ENCODE measurements at regions not wholly inside any gene's neighbourhood (a gene's known extent, or its start where the extent isn't known, plus 50 kb on each side); places are given as distances from the start of the nearest gene placed in this dataset.
"Not testable (repeated sequence)": the region's sequence is repeated elsewhere in the genome, so short reads cannot be mapped to it uniquely, and the experiment has no call there.

DNA sequence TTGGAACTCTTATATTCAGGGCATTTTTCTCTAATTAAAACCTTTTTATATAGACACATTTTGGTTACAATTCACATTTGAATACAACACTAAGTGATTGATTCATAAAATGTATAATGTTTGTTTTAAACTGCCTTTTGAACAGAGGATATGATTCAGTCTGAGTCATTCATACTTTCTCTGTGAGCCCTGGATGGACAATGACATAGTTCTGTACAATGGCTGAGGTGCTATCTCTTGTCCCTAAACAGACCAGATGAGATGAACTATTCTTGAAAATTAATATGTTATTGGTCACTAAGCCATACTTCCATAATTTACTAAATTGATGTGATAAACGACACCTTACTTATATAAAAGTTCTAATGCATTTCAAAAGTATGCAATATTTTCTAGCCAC is 199.7 kb upstream of the ATXN7L3B start:
- H3K9me3 ChIP-seq (ENCODE audit: control insufficient read depth, insufficient read depth, low read length): no peaks in the 10 kb centered on the region
- H3K9ac ChIP-seq (ENCODE audit: low read depth, low read length): no peak overlapping the region
- H3K4me1 ChIP-seq (ENCODE audit: insufficient read depth, low read length): no peaks in the 10 kb centered on the region; the same call in 1 of the 2 replicates
- no peaks in the 10 kb centered on the region for H3K36me3 ChIP-seq (ENCODE audit: insufficient read depth, low read length)

DNA sequence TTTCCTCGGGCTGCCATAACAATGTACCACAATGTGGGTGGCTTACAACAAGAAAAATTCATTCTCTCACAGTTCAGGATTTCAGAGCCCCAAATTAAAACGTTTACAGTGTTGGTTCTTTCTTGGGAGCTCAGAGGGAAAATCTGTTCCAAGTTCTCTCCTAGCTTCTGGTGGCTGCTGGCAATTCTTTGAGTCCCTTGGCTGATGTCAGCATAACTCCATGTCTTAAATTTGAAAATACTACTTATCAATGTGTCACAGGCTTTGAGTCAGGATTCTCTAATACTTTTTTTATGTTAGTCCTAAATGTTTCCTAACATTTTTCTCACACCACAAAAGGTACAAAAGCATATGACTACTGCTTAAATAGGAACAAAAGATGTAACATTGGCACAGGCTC is 198.4 kb upstream of the ATXN7L3B start:
- no peak overlapping the region for H3K9ac ChIP-seq (ENCODE audit: low read depth, low read length)
- H3K9me3 ChIP-seq (ENCODE audit: control insufficient read depth, insufficient read depth, low read length): no peaks in the 10 kb centered on the region
- H3K4me1 ChIP-seq (ENCODE audit: insufficient read depth, low read length): no peaks in the 10 kb centered on the region; the same call in 1 of the 2 replicates
- H3K36me3 ChIP-seq (ENCODE audit: insufficient read depth, low read length): no peaks in the 10 kb centered on the region

DNA sequence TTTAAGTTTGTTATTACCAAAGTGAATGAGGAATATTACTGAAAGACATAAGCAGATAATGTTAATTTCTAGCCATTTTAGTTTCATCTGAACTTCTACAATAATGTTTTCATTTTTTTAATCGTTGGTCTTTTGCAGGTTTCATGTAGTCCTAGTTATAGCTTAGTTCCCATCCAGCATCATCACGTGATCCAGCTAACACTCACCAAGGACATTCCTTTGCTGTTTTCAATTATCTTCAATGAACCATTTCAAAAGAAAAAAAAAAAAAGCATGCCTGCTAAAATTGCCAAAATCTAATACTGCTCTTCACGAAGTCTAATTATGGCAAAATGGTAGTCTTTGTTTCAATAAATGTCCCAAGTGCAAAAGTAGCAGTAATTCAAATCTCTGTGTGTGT is 187.7 kb upstream of the ATXN7L3B start:
- no peaks in the 10 kb centered on the region for H3K4me1 ChIP-seq (ENCODE audit: insufficient read depth, low read length)
- H3K9me3 ChIP-seq (ENCODE audit: control insufficient read depth, insufficient read depth, low read length): no peaks in the 10 kb centered on the region
- H3K36me3 ChIP-seq (ENCODE audit: insufficient read depth, low read length): no peaks in the 10 kb centered on the region
- H3K9ac ChIP-seq (ENCODE audit: low read depth, low read length): no peak overlapping the region

- Histone ChIP-seq H3K4me1 (ENCODE audit: insufficient read depth, low read length) (no peaks in the 10 kb centered on the region), H3K9ac (ENCODE audit: low read depth, low read length) (no peak overlapping the region), H3K36me3 (ENCODE audit: insufficient read depth, low read length) (no peaks in the 10 kb centered on the region), H3K9me3 (ENCODE audit: control insufficient read depth, insufficient read depth, low read length) (no peaks in the 10 kb centered on the region)
Observed at GRCh38 chr12:74365178-74365964, 172.3 kb upstream of the ATXN7L3B start.

GRCh38 chr12:74370608-74371216 is 166.9 kb upstream of the ATXN7L3B start:
- no peaks in the 10 kb centered on the region for H3K9me3 ChIP-seq (ENCODE audit: control insufficient read depth, insufficient read depth, low read length)
- no peak overlapping the region for H3K9ac ChIP-seq (ENCODE audit: low read depth, low read length)

GRCh38 chr12:74379114-74379513 is 158.5 kb upstream of the ATXN7L3B start:
- Histone ChIP-seq H3K9ac (ENCODE audit: low read depth, low read length) (no peak overlapping the region), H3K36me3 (ENCODE audit: insufficient read depth, low read length) (no peaks in the 10 kb centered on the region), H3K4me1 (ENCODE audit: insufficient read depth, low read length) (no peaks in the 10 kb centered on the region), H3K9me3 (ENCODE audit: control insufficient read depth, insufficient read depth, low read length) (no peaks in the 10 kb centered on the region)

More at GRCh38 chr12:74370608-74371216, 166.9 kb upstream of the ATXN7L3B start:
- Histone ChIP-seq H3K36me3 (ENCODE audit: insufficient read depth, low read length) (no peaks in the 10 kb centered on the region), H3K4me1 (ENCODE audit: insufficient read depth, low read length) (no peaks in the 10 kb centered on the region)

DNA sequence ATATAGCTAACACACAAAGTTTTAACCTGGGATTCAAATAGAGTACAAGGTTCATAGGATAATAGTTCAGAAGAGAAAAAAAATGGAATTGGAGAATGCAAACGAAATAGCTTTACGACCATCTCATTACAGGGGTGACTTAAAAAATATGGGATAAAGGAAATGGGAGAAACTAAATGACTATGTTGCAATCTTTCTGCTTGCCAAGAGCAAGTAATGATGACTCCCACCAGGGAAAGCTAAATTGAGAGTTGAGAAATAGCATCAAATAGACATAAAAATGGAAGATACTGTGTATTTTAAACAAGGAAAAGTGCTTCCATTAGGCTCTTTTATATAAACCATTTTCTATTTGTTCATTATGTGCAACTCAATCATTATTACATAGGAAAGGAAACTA is 155.7 kb upstream of the ATXN7L3B start:
- H3K9me3 ChIP-seq (ENCODE audit: control insufficient read depth, insufficient read depth, low read length): no peaks in the 10 kb centered on the region; the same call in 1 of the 2 replicates
- no peaks in the 10 kb centered on the region for H3K36me3 ChIP-seq (ENCODE audit: insufficient read depth, low read length)
- H3K4me1 ChIP-seq (ENCODE audit: insufficient read depth, low read length): no peaks in the 10 kb centered on the region
- no peak overlapping the region for H3K9ac ChIP-seq (ENCODE audit: low read depth, low read length)

- Histone ChIP-seq H3K9ac (ENCODE audit: low read depth, low read length) (no peak overlapping the region), H3K36me3 (ENCODE audit: insufficient read depth, low read length) (no peaks in the 10 kb centered on the region), H3K9me3 (ENCODE audit: control insufficient read depth, insufficient read depth, low read length) (no peaks in the 10 kb centered on the region; the same call in 1 of the 2 replicates), H3K4me1 (ENCODE audit: insufficient read depth, low read length) (no peaks in the 10 kb centered on the region)
Observed at GRCh38 chr12:74382983-74383382, 154.7 kb upstream of the ATXN7L3B start.

- H3K9me3 ChIP-seq (ENCODE audit: control insufficient read depth, insufficient read depth, low read length): peaks cover 3% of the 10 kb centered on the region
- no peaks in the 10 kb centered on the region for H3K4me1 ChIP-seq (ENCODE audit: insufficient read depth, low read length)
- H3K36me3 ChIP-seq (ENCODE audit: insufficient read depth, low read length): no peaks in the 10 kb centered on the region
- H3K9ac ChIP-seq (ENCODE audit: low read depth, low read length): no peak overlapping the region
Observed at GRCh38 chr12:74391283-74391682, 146.4 kb upstream of the ATXN7L3B start.

DNA sequence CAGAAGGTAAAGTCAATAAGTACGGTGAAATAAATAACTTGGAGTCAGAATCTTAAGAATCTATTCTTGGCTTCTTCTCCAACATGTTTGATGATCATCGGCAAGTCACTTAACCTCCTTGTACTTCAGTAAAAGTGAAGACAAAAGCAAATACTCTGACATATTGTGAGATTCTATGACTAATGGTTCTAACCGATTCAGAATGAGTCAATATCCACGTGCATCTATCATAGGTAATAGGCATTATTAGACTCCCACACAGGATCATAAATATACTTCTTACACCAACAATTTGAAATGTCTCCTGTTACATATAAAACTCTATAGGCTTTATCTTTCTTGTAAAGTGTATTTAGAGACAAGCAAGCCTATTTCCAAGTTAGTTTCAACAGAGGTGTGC is 144.4 kb upstream of the ATXN7L3B start:
- Histone ChIP-seq H3K36me3 (ENCODE audit: insufficient read depth, low read length) (no peaks in the 10 kb centered on the region), H3K4me1 (ENCODE audit: insufficient read depth, low read length) (no peaks in the 10 kb centered on the region), H3K9me3 (ENCODE audit: control insufficient read depth, insufficient read depth, low read length) (peaks cover 3% of the 10 kb centered on the region), H3K9ac (ENCODE audit: low read depth, low read length) (no peak overlapping the region)

DNA sequence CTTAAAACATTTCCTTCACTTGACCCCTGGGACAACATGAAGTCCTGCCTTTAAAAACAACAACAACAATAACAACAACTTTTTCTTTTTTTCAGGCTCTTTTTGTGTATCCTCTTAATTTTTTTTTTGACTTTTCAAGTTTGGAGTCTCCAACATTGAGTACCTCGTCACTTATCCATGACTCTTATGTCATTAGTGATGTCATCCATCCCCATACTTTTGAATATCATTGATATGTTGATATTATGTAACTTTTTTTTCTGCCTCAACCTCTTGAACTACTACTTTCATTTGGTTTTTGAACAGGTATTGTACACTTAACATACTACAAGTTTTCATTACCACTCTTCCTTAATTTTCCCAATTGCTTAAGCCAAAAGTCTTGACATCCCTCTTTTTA is 143.0 kb upstream of the ATXN7L3B start:
- Histone ChIP-seq H3K4me1 (ENCODE audit: insufficient read depth, low read length) (no peaks in the 10 kb centered on the region), H3K36me3 (ENCODE audit: insufficient read depth, low read length) (no peaks in the 10 kb centered on the region), H3K9ac (ENCODE audit: low read depth, low read length) (no peak overlapping the region), H3K9me3 (ENCODE audit: control insufficient read depth, insufficient read depth, low read length) (peaks cover 3% of the 10 kb centered on the region)

DNA sequence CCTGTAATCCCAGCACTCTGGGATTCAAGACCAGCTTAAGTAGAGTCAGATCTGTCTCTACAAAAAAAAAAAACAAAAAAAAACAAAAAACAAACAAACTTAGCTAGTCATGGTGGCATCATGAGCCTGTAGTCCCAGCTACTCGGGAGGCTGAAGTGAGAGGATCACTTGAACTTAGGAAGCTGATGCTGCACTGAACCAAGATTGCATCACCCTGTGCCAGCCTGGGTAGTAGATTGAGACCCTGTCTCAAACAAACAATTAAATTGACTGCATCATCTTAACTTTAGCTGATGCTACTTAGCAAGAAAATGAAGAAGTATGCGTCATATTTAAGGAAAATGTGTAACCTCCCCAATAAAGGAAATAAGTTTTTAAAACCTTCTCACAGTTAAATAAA is 136.6 kb upstream of the ATXN7L3B start:
- Histone ChIP-seq H3K9ac (ENCODE audit: low read depth, low read length) (no peak overlapping the region), H3K36me3 (ENCODE audit: insufficient read depth, low read length) (no peaks in the 10 kb centered on the region)

DNA sequence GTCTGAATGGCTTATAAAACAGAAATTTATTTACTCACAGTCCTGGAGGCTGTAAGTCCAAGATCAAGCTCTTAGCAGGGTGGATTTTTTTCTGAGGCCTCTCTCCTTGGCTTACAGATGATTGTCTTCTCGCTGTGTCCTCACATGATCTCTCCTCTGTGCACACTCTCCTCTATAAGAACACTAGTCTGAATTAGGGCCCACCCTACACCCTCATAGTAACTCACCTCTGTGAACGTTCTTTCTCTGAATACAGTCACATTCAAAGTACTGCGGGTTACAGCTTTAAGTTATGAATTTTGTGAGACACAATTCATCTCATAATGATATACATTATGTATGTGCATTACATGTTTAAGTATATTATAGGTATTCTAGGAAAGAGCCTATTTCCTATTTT is 135.7 kb upstream of the ATXN7L3B start:
- Histone ChIP-seq H3K9me3 (ENCODE audit: control insufficient read depth, insufficient read depth, low read length) (no peaks in the 10 kb centered on the region), H3K36me3 (ENCODE audit: insufficient read depth, low read length) (no peaks in the 10 kb centered on the region), H3K4me1 (ENCODE audit: insufficient read depth, low read length) (no peaks in the 10 kb centered on the region), H3K9ac (ENCODE audit: low read depth, low read length) (no peak overlapping the region)

More for the DNA sequence above, 136.6 kb upstream of the ATXN7L3B start:
- H3K9me3 ChIP-seq (ENCODE audit: control insufficient read depth, insufficient read depth, low read length): no peaks in the 10 kb centered on the region
- no peaks in the 10 kb centered on the region for H3K4me1 ChIP-seq (ENCODE audit: insufficient read depth, low read length)

GRCh38 chr12:74403221-74403470 is 134.5 kb upstream of the ATXN7L3B start:
- H3K9ac ChIP-seq (ENCODE audit: low read depth, low read length); H3K9me3 ChIP-seq (ENCODE audit: control insufficient read depth, insufficient read depth, low read length); H3K36me3 ChIP-seq (ENCODE audit: insufficient read depth, low read length); H3K4me1 ChIP-seq (ENCODE audit: insufficient read depth, low read length): not testable (repeated sequence)

GRCh38 chr12:74408601-74409166 is 129.0 kb upstream of the ATXN7L3B start:
- Histone ChIP-seq H3K9me3 (ENCODE audit: control insufficient read depth, insufficient read depth, low read length) (no peaks in the 10 kb centered on the region), H3K4me1 (ENCODE audit: insufficient read depth, low read length) (peaks cover 10% of the 10 kb centered on the region; the same call in 1 of the 2 replicates), H3K36me3 (ENCODE audit: insufficient read depth, low read length) (no peaks in the 10 kb centered on the region), H3K9ac (ENCODE audit: low read depth, low read length) (no peak overlapping the region)

Data from ES-I3 (cell line).